ENCODE measurements at regions not wholly inside any gene's neighbourhood (a gene's known extent, or its start where the extent isn't known, plus 50 kb on each side); places are given as distances from the start of the nearest gene placed in this dataset.

DNA sequence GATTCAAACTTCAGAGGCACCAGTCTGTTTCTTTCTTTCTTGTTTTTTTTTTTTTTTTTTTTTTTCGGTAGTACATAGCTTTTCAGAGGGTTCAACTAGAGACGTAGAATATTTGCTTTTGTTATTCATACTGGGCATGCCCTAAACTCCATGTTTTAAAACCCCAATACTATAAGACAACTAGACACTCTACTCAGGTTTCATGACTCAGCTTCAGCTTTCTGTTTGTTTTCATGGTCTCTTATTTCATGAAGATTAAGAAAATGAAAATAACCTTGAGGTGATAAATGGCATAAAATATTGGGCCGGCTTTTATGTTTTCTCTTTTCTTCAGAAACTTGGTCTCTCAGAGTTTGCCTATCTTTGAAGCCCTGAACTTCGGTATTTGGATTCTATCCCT is 2126.3 kb upstream of the ACO1 start:
- H3K23ac ChIP-seq (ENCODE audit: low read depth, low read length) = no peak overlapping the region
- no CpG with 5 or more reads among the region's 4 CpGs for WGBS, 2 experiments (ENCODE audit: extremely low coverage in 2 of 2, insufficient read length in 1 of 2)
- no peak overlapping the region for H2AFZ ChIP-seq (replicated peaks; ENCODE audit: low read length, poor library complexity)
- POLR2A ChIA-PET (ENCODE audit: unreplicated experiment) = no interaction called here
- H3K79me1 ChIP-seq (ENCODE audit: low read depth in 1 of 2, low read length in 2 of 2) = no peaks in the 10 kb centered on the region
- H4K8ac ChIP-seq (ENCODE audit: low read depth in 2 of 2, low read length in 2 of 2) = no peak overlapping the region
- H2BK15ac ChIP-seq (ENCODE audit: low read depth, low read length) = no peak overlapping the region
- H3K36me3 ChIP-seq (ENCODE audit: control insufficient read depth, insufficient read depth, low read length) = no peaks in the 10 kb centered on the region
- intact Hi-C loops (cut with micrococcal nuclease) = no loop called here
- H4K5ac ChIP-seq (ENCODE audit: low read depth, low read length) = no peak overlapping the region
- no peaks in the 10 kb centered on the region for H4K20me1 ChIP-seq (ENCODE audit: insufficient read depth, low read length)
- H3K27ac ChIP-seq (ENCODE audit: insufficient read depth, low read length) = no peak overlapping the region
- H3K4ac ChIP-seq (ENCODE audit: low read depth, low read length) = no peak overlapping the region
- no peak overlapping the region for H3K9ac ChIP-seq (ENCODE audit: low read depth, low read length)
- no peak for DNase-seq
- no peaks in the 10 kb centered on the region for H3K9me1 ChIP-seq (ENCODE audit: insufficient read depth, low read length)
- TF ChIP-seq CEBPB (IDR thresholded peaks at IDR 0.05; ENCODE audit: low read depth, low read length) (no peak), RAD21 (IDR thresholded peaks at IDR 0.05; ENCODE audit: low read length) (no peak), POLR2A (IDR thresholded peaks at IDR 0.05; ENCODE audit: low read depth, low read length) (no peak), RFX5 (IDR thresholded peaks at IDR 0.05; ENCODE audit: low read depth, low read length) (no peak), RCOR1 (IDR thresholded peaks at IDR 0.05; ENCODE audit: insufficient replicate concordance, low read length) (no peak)
- H3K18ac ChIP-seq (ENCODE audit: low read depth, low read length) = no peak overlapping the region
- no TSS peak for BruUV-seq (replicated peaks)
- H3K27me3 ChIP-seq (ENCODE audit: control insufficient read depth, insufficient read depth, low read length) = no peaks in the 10 kb centered on the region
- H3K4me3 ChIP-seq (ENCODE audit: insufficient read depth, low read depth, low read length) = no peak overlapping the region
- no peak overlapping the region for H2BK20ac ChIP-seq (ENCODE audit: low read depth, low read length)
- no peak overlapping the region for H2AK9ac ChIP-seq (replicated peaks; ENCODE audit: low read depth, low read length, poor library complexity)
- H2BK5ac ChIP-seq (ENCODE audit: low read depth, low read length, poor library complexity, severe bottlenecking) = no peak overlapping the region
- H4K91ac ChIP-seq (ENCODE audit: insufficient read depth, low read depth, low read length) = no peak overlapping the region
- no peak overlapping the region for H3K14ac ChIP-seq (replicated peaks; ENCODE audit: low read depth, low read length)
- no peak for ATAC-seq (ENCODE audit: low read depth)
- in situ Hi-C loops (cut with MboI; ENCODE audit: low sequenced_read_pairs) = no loop called here
- no peak overlapping the region for H3K4me2 ChIP-seq (ENCODE audit: low read depth, low read length)
- H2BK120ac ChIP-seq (ENCODE audit: low read depth, low read length) = no peak overlapping the region
- CTCF ChIA-PET = no interaction called here
- H3K9me3 ChIP-seq (ENCODE audit: control insufficient read depth, insufficient read depth, low read length) = peaks cover 2% of the 10 kb centered on the region; the same call in 1 of the 2 replicates
- H3K4me1 ChIP-seq (ENCODE audit: control insufficient read depth, insufficient read depth, low read length) = no peaks in the 10 kb centered on the region
- dilution Hi-C loops (cut with HindIII; ENCODE audit: low sequenced_read_pairs, unreplicated experiment) = no loop called here
- H2AK5ac ChIP-seq (ENCODE audit: low read depth, low read length) = no peak overlapping the region
- H3K56ac ChIP-seq (ENCODE audit: extremely low read depth, insufficient read depth, low read length) = no peak overlapping the region
